CD4-positive, alpha-beta memory T cell (primary cell): ENCODE measurements at regions not wholly inside any gene's neighbourhood (a gene's known extent, or its start where the extent isn't known, plus 50 kb on each side); places are given as distances from the start of the nearest gene placed in this dataset.
"Not testable (repeated sequence)": the region's sequence is repeated elsewhere in the genome, so short reads cannot be mapped to it uniquely, and the experiment has no call there.

Experiments
- CTCF ChIA-PET: fragments of 350-600 bp; sonication (Branson Sonifier 250); formaldehyde crosslinking; loops from one replicate; lab custom pipeline; 2021; ENCODE audit warnings: inconsistent platforms; ENCODE audit not compliant: partially characterized antibody; lab: Charles Lee
- POLR2A ChIA-PET: fragments of 350-600 bp; sonication (Branson Sonifier 250); formaldehyde crosslinking; loops from one replicate; lab custom pipeline; 2021; ENCODE audit not compliant: partially characterized antibody; lab: Charles Lee
- DNase-seq, 5 donors: peaks; one replicate each; pipeline versions ENCODE4 v3.0.0 to v3.0.0-alpha.2; 2020 to 2022; ENCODE audit warnings: mixed read lengths in 1 of 5
- H3K27ac ChIP-seq: one replicate; pipeline ENCODE4 v1.7.0; 2013; ENCODE audit warnings: low read depth, low read length
- H3K27me3 ChIP-seq: 2 replicates; pipeline ENCODE4 v1.7.0; 2013; ENCODE audit warnings: mild to moderate bottlenecking, low read length, moderate library complexity; ENCODE audit not compliant: insufficient read depth
- H3K36me3 ChIP-seq: 2 replicates; pipeline ENCODE4 v1.7.0; 2013; ENCODE audit warnings: mild to moderate bottlenecking, low read length, moderate library complexity; ENCODE audit not compliant: insufficient read depth
- H3K4me1 ChIP-seq: 2 replicates; pipeline ENCODE4 v1.7.0; 2013; ENCODE audit warnings: mild to moderate bottlenecking, low read length, moderate library complexity; ENCODE audit not compliant: insufficient read depth
- H3K4me3 ChIP-seq, 2 donors: one replicate each; pipeline ENCODE4 v1.7.0; 2013; ENCODE audit warnings: low read length in 2 of 2, mild to moderate bottlenecking in 1 of 2
- H3K9me3 ChIP-seq, 2 donors: one replicate each; pipeline ENCODE4 v1.7.0; 2013; ENCODE audit warnings: low read length in 2 of 2, control low read depth in 1 of 2; ENCODE audit not compliant: control insufficient read depth in 1 of 2
- H3K27ac Mint-ChIP-seq, 7 donors: one replicate each; pipeline ENCODE4 v1.8.0; 2020 to 2021; ENCODE audit warnings: mixed read lengths in 7 of 7, mild to moderate bottlenecking in 6 of 7, inconsistent platforms in 3 of 7, moderate library complexity in 3 of 7
- H3K27me3 Mint-ChIP-seq, 2 donors: one replicate each; pipeline ENCODE4 v1.8.0; 2020 to 2021; ENCODE audit warnings: mixed read lengths in 2 of 2
- H3K36me3 Mint-ChIP-seq, 2 donors: one replicate each; pipeline ENCODE4 v1.8.0; 2020 to 2021; ENCODE audit warnings: mixed read lengths in 2 of 2, inconsistent platforms in 1 of 2, mild to moderate bottlenecking in 1 of 2
- H3K4me1 Mint-ChIP-seq, 4 donors: one replicate each; pipeline ENCODE4 v1.8.0; 2020 to 2021; ENCODE audit warnings: mixed read lengths in 4 of 4, mild to moderate bottlenecking in 1 of 4
- H3K4me3 Mint-ChIP-seq, 8 donors: one replicate each; pipeline ENCODE4 v1.8.0; 2020 to 2021; ENCODE audit warnings: mixed read lengths in 8 of 8, mild to moderate bottlenecking in 7 of 8, moderate library complexity in 6 of 8, inconsistent platforms in 3 of 8
- H3K9me3 Mint-ChIP-seq, 8 donors: one replicate each; pipeline ENCODE4 v1.8.0; 2020 to 2021; ENCODE audit warnings: mixed read lengths in 8 of 8, mild to moderate bottlenecking in 5 of 8, inconsistent platforms in 3 of 8, moderate library complexity in 1 of 8
- intact Hi-C: fragments of 100-400 bp; cut with micrococcal nuclease; formaldehyde crosslinking; loops from one replicate; pipeline ENCODE4 v1.15.1; 2023

- H3K36me3 Mint-ChIP-seq = no peaks in the 10 kb centered on the region
- H3K4me1 ChIP-seq = no peaks in the 10 kb centered on the region
- no peak overlapping the region for H3K4me3 ChIP-seq
- intact Hi-C loops = no loop called here
- H3K9me3 ChIP-seq = no peaks in the 10 kb centered on the region
- no peak overlapping the region for H3K27ac ChIP-seq
- no peaks in the 10 kb centered on the region for H3K27me3 ChIP-seq
- no peaks in the 10 kb centered on the region for H3K36me3 ChIP-seq
- H3K4me3 Mint-ChIP-seq = no peak overlapping the region
- H3K4me1 Mint-ChIP-seq = no peaks in the 10 kb centered on the region
- H3K27me3 Mint-ChIP-seq = peaks cover 0 to 5% of the 10 kb centered on the region in 2 donors
- no peak for DNase-seq
- CTCF ChIA-PET = no interaction called here
- peaks cover 0 to 2% (median 0%) of the 10 kb centered on the region in 8 donors for H3K9me3 Mint-ChIP-seq
- POLR2A ChIA-PET = no interaction called here
- H3K27ac Mint-ChIP-seq = no peak overlapping the region
These were observed 212.7 kb upstream of the FAM3C start for GRCh38 chr7:121608785-121609184.

GRCh38 chr7:121608183-121608582, 212.1 kb upstream of the FAM3C start:
- CTCF ChIA-PET, H3K4me1 ChIP-seq, H3K36me3 ChIP-seq, H3K27ac Mint-ChIP-seq, H3K27ac ChIP-seq, DNase-seq, H3K9me3 Mint-ChIP-seq, H3K9me3 ChIP-seq, H3K36me3 Mint-ChIP-seq, intact Hi-C loops, H3K4me3 ChIP-seq, H3K27me3 Mint-ChIP-seq, POLR2A ChIA-PET, H3K4me3 Mint-ChIP-seq, H3K27me3 ChIP-seq, H3K4me1 Mint-ChIP-seq: not testable (repeated sequence)

DNA sequence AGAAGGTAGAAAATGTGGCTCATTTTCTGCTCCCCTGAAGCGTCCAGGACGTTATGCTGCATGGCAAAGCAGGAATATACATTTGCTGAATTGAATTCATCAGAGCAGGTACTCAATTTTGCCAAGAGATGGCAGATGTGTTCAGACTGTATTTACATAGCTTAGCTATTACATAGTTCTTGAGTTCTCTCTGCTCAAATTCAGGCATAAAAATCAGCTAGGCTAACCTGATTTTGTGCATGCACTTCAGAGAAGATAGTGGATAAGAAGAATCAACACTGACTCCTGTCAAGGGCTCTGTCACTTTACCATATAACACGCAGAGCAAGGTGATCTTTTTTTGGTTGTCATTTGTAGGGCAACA, 209.2 kb upstream of the FAM3C start:
- POLR2A ChIA-PET = no interaction called here
- no peak for DNase-seq
- Histone ChIP-seq H3K27me3 (no peaks in the 10 kb centered on the region), H3K36me3 (no peaks in the 10 kb centered on the region), H3K4me1 (no peaks in the 10 kb centered on the region), H3K4me3 (no peak overlapping the region), H3K9me3 (no peaks in the 10 kb centered on the region), H3K27ac (no peak overlapping the region)
- peaks cover 1 to 5% of the 10 kb centered on the region in 2 donors for H3K27me3 Mint-ChIP-seq
- H3K36me3 Mint-ChIP-seq = no peaks in the 10 kb centered on the region
- H3K27ac Mint-ChIP-seq = no peak overlapping the region
- CTCF ChIA-PET = no interaction called here
- H3K4me1 Mint-ChIP-seq = no peaks in the 10 kb centered on the region
- H3K4me3 Mint-ChIP-seq = no peak overlapping the region
- intact Hi-C loops = no loop called here
- peaks cover 0 to 6% (median 2%) of the 10 kb centered on the region in 8 donors for H3K9me3 Mint-ChIP-seq

DNA sequence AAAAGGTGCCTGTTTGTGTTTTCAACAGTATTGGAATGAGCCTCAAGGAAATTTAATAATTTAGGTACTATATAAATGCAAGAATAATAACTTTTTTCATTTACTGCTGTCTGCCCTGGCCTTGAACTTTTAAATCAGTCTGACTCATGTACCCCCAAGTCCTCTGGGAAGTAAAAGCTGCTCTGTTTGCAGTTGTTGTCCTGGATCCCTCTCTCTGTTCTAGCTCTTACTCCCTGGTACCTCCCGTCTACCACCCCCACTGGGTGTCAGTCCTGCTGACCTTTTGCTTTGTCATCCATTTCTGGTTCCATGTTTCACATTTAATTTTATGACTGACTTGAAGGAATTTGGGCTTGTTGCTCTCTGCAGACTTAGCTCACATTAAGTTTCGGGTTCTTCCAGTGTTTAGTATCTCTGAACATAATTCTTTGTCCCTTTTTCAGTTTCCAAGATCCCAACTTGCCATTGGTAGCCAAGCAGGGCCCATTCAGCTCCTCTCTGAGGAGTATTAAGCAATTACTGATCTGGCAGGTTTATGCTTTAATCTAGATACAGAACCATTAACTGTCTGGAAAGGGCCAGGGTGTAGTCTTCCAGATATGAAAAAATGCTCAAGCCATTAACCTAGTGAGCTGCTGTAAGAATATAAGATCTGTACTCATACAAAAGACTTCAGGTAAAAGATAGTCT, 208.7 kb upstream of the FAM3C start:
- peaks cover 1 to 5% of the 10 kb centered on the region in 2 donors for H3K27me3 Mint-ChIP-seq
- H3K9me3 Mint-ChIP-seq = peaks cover 0 to 6% (median 2%) of the 10 kb centered on the region in 8 donors
- H3K4me3 Mint-ChIP-seq = no peak overlapping the region
- H3K9me3 ChIP-seq = no peaks in the 10 kb centered on the region
- intact Hi-C loops = no loop called here
- ChIA-PET CTCF (no interaction called here), POLR2A (no interaction called here)
- no peaks in the 10 kb centered on the region for H3K36me3 Mint-ChIP-seq
- no peaks in the 10 kb centered on the region for H3K4me1 Mint-ChIP-seq
- DNase-seq = no peak
- no peaks in the 10 kb centered on the region for H3K36me3 ChIP-seq
- H3K27ac ChIP-seq = no peak overlapping the region
- no peak overlapping the region for H3K4me3 ChIP-seq
- H3K4me1 ChIP-seq = no peaks in the 10 kb centered on the region
- no peaks in the 10 kb centered on the region for H3K27me3 ChIP-seq
- H3K27ac Mint-ChIP-seq = no peak overlapping the region

DNA sequence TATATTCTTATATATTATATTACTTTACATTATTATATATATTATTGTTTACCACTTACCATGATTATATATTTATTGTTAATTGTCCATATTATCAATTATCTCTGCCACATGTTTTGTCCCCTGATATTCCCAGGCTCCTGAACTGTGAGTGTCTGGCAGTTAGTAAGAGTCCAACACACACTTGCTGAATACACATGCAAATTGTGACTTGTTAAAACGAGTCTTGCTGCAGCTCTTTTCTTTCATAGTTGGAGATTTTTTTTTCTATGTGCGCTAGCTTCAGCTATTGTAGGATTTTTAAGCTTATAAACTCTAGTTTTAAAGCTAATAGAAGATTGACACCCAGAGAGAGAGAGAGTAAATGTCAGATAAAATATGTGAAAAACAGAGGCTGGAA, 207.8 kb upstream of the FAM3C start:
- no peak for DNase-seq
- Histone ChIP-seq H3K9me3 (no peaks in the 10 kb centered on the region), H3K4me3 (no peak overlapping the region), H3K27me3 (no peaks in the 10 kb centered on the region), H3K27ac (no peak overlapping the region), H3K36me3 (no peaks in the 10 kb centered on the region), H3K4me1 (no peaks in the 10 kb centered on the region)
- Mint-ChIP-seq H3K4me3 (no peak overlapping the region), H3K27me3 (peaks cover 1 to 5% of the 10 kb centered on the region in 2 donors), H3K9me3 (peaks cover 0 to 6% (median under 1%) of the 10 kb centered on the region in 8 donors), H3K36me3 (no peaks in the 10 kb centered on the region), H3K4me1 (no peaks in the 10 kb centered on the region), H3K27ac (no peak overlapping the region)
- POLR2A ChIA-PET = no interaction called here
- CTCF ChIA-PET = no interaction called here
- intact Hi-C loops = no loop called here

GRCh38 chr7:121599887-121600286, 203.8 kb upstream of the FAM3C start:
- no peak overlapping the region for H3K27ac ChIP-seq
- DNase-seq = no peak
- Mint-ChIP-seq H3K4me3 (no peak overlapping the region), H3K4me1 (no peaks in the 10 kb centered on the region), H3K36me3 (no peaks in the 10 kb centered on the region), H3K27me3 (peaks cover 1 to 3% of the 10 kb centered on the region in 2 donors), H3K9me3 (peaks cover 0 to 14% (median 3%) of the 10 kb centered on the region in 8 donors), H3K27ac (no peak overlapping the region)
- H3K4me3 ChIP-seq = no peak overlapping the region
- intact Hi-C loops = no loop called here
- CTCF ChIA-PET = no interaction called here
- no peaks in the 10 kb centered on the region for H3K36me3 ChIP-seq
- H3K9me3 ChIP-seq = no peaks in the 10 kb centered on the region
- POLR2A ChIA-PET = no interaction called here
- no peaks in the 10 kb centered on the region for H3K4me1 ChIP-seq
- H3K27me3 ChIP-seq = no peaks in the 10 kb centered on the region

DNA sequence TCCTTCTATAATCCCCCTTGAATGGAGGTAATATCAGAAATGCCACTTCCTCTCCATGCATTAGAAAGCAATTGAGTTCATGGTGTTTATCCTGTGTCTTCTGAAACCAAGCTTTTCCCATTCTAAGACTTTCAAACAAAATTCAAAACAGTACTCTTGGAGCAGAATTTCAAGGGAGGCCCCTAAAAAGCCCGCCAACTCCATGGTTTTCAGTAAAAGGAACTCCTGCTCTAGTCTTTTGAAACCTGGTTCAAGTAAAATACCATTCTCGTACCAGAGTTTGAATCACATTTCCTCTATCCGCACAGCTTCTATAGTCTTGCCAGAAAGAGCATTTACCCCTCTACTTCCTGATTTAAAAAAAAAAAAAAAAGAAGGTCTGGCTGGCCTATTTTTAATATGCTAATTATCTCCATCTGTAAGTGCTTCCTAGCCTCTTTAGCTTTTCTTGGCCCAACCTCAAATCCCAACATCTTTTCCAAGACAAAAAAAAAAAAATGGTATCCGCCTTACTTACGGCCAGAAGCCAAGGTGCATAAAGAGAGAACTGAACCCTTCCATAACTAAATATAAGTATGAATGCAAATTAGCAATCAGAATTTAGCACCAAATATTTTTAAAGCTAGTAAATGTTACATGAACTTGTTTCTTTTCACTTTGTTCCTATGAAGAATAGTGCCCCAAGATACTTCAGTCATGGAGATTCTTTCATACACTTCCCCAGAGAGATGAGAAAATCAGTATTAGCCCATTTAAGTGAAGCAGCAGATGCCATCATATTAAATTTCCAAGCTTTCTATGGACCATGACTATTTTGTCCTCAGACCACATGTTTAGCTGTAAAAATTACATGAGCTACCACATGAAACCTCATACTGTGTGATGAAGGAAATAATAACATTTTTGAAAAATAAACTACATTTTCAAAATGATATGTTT, 199.9 kb upstream of the FAM3C start:
- no peaks in the 10 kb centered on the region for H3K4me1 ChIP-seq
- Mint-ChIP-seq H3K27me3 (peaks cover 0 to 2% of the 10 kb centered on the region in 2 donors), H3K9me3 (peaks cover 0 to 12% (median 5%) of the 10 kb centered on the region in 8 donors), H3K4me3 (no peak overlapping the region), H3K36me3 (no peaks in the 10 kb centered on the region), H3K27ac (no peak overlapping the region), H3K4me1 (no peaks in the 10 kb centered on the region)
- ChIA-PET POLR2A (no interaction called here), CTCF (no interaction called here)
- H3K27ac ChIP-seq = no peak overlapping the region
- DNase-seq = no peak
- no peak overlapping the region for H3K4me3 ChIP-seq
- intact Hi-C loops = no loop called here
- no peaks in the 10 kb centered on the region for H3K36me3 ChIP-seq
- no peaks in the 10 kb centered on the region for H3K9me3 ChIP-seq
- H3K27me3 ChIP-seq = no peaks in the 10 kb centered on the region
